Transverse colon (tissue), 4 donors: ENCODE measurements at regions not wholly inside any gene's neighbourhood (a gene's known extent, or its start where the extent isn't known, plus 50 kb on each side); places are given as distances from the start of the nearest gene placed in this dataset.

ENCODE experiments used
- DNase-seq: peaks from one replicate; pipeline ENCODE4 v3.0.0-alpha.2; 2019
- H3K27ac ChIP-seq, 4 donors: fragments of 200-600 bp; sonication (generic); 2 replicates each; pipeline ENCODE4 v1.5.1; 2016 to 2018; ENCODE audit warnings: inconsistent platforms in 4 of 4
- H3K27me3 ChIP-seq: fragments of 200-600 bp; sonication (generic); 2 replicates; pipeline ENCODE4 v1.5.1; 2017; ENCODE audit warnings: inconsistent platforms
- H3K36me3 ChIP-seq, 4 donors: fragments of 200-600 bp; sonication (generic); 2 replicates each; pipeline ENCODE4 v1.5.1; 2017 to 2019; ENCODE audit warnings: inconsistent platforms in 4 of 4
- H3K4me1 ChIP-seq, 4 donors: fragments of 200-600 bp; sonication (generic); 2 replicates each; pipeline ENCODE4 v1.5.1; 2017 to 2020; ENCODE audit warnings: inconsistent platforms in 4 of 4
- H3K4me3 ChIP-seq, 4 donors: fragments of 200-600 bp; sonication (generic); 1 replicate in 1 of 4; 2 replicates in 3 of 4; pipeline versions ENCODE4 v1.5.1 to v1.6.1; 2017 to 2019; ENCODE audit warnings: inconsistent platforms in 4 of 4
- H3K9me3 ChIP-seq, 2 donors: fragments of 200-600 bp; sonication (generic); 2 replicates each; pipeline ENCODE4 v1.5.1; 2017 to 2019; ENCODE audit warnings: inconsistent platforms in 2 of 2
- CTCF ChIP-seq, 5 experiments: fragments of 200-600 bp in 3 of 5; fragments of 450-650 bp in 2 of 5; sonication (generic) in 3 of 5; IDR thresholded peaks; 1 replicate in 2 of 5; 2 replicates in 3 of 5; pipeline ENCODE4 v1.5.1; 2016 to 2017; ENCODE audit warnings: antibody characterized with exemption in 5 of 5, inconsistent platforms in 3 of 5, mild to moderate bottlenecking in 2 of 5, moderate library complexity in 1 of 5
- EP300 ChIP-seq: sonication (generic); formaldehyde crosslinking; IDR thresholded peaks from one replicate; pipeline ENCODE4 v1.6.1; 2017; ENCODE audit warnings: antibody characterized with exemption, low read depth
- POLR2A ChIP-seq: fragments of 450-650 bp; IDR thresholded peaks from one replicate; pipeline ENCODE4 v1.6.1; 2016; ENCODE audit warnings: antibody characterized with exemption, mild to moderate bottlenecking, moderate library complexity
- POLR2AphosphoS5 ChIP-seq, 3 donors: sonication (generic); formaldehyde crosslinking; IDR thresholded peaks; one replicate each; pipeline ENCODE4 v1.6.1; 2016; ENCODE audit warnings: antibody characterized with exemption in 3 of 3
- WGBS, 2 donors: methylation state at CpG; one replicate each; pipeline ENCODE4 v1.1.5; 2018; ENCODE audit warnings: low coverage in 1 of 2; 5-methylcytosine and 5-hydroxymethylcytosine counted together
- in situ Hi-C, 4 donors: fragments of 200-750 bp; cut with MboI; loops; one replicate each; pipeline versions ENCODE4 v1.15.0 to v1.15.1; 2017; ENCODE audit warnings: low sequenced_read_pairs in 3 of 4, low pct_ligation_motif_present in 1 of 4, low pct_unique_long_range_greater_than_20kb in 1 of 4
- intact Hi-C: fragments of 100-400 bp; cut with DNase I; formaldehyde crosslinking; loops from one replicate; pipeline ENCODE4 v1.15.1; 2023; ENCODE audit warnings: low total_unique reads

- TF ChIP-seq EP300 = no peak
- peak; percentile 43 to 69 (median 57) for TF ChIP-seq CTCF (IDR thresholded peaks at IDR 0.05)
- no peak overlapping the region for H3K4me3 ChIP-seq
- H3K9me3 ChIP-seq = no peaks in the 10 kb centered on the region
- no peak for DNase-seq
- 36 to 50% methylated on average over 3 to 4 of the region's 4 CpGs for WGBS, 2 donors
- in situ Hi-C loops = loop anchor here (10.0 to 25.0 kb wide), 2 partner anchors 121 to 673 kb away; no protein-coding TSS in a partner anchor
- peaks cover 0 to 36% (median 15%) of the 10 kb centered on the region in 4 donors for H3K4me1 ChIP-seq
- H3K27me3 ChIP-seq = no peaks in the 10 kb centered on the region
- intact Hi-C loops = no loop called here
- H3K27ac ChIP-seq = peak overlapping the region in 1 of 4 donors; percentile 22
- H3K36me3 ChIP-seq = no peaks in the 10 kb centered on the region
Measured at GRCh38 chr3:182713743-182714517, 79.4 kb upstream of the ATP11B start.

GRCh38 chr3:182715006-182715405, 78.3 kb upstream of the ATP11B start:
- in situ Hi-C loops = loop anchor here (10.0 to 25.0 kb wide), 2 partner anchors 120 to 672 kb away; no protein-coding TSS in a partner anchor

GRCh38 chr3:182716114-182716688, 77.1 kb upstream of the ATP11B start:
- TF ChIP-seq POLR2A (no peak), CTCF (IDR thresholded peaks at IDR 0.05) (no peak), POLR2AphosphoS5 (IDR thresholded peaks at IDR 0.05) (no peak), EP300 (no peak)
- in situ Hi-C loops = loop anchor here (10.0 to 25.0 kb wide), 2 partner anchors 119 to 671 kb away; no protein-coding TSS in a partner anchor

More at GRCh38 chr3:182715006-182715405, 78.3 kb upstream of the ATP11B start:
- 86 to 90% methylated on average over 2 of the region's 2 CpGs for WGBS, 2 donors
- H3K27me3 ChIP-seq = no peaks in the 10 kb centered on the region
- no peak overlapping the region for H3K27ac ChIP-seq
- no peak for TF ChIP-seq POLR2A
- no peak for TF ChIP-seq CTCF (IDR thresholded peaks at IDR 0.05)
- TF ChIP-seq POLR2AphosphoS5 (IDR thresholded peaks at IDR 0.05) = no peak
- no peak for TF ChIP-seq EP300
- DNase-seq = no peak
- H3K36me3 ChIP-seq = no peaks in the 10 kb centered on the region
- intact Hi-C loops = no loop called here
- H3K4me1 ChIP-seq = peaks cover 0 to 41% (median 17%) of the 10 kb centered on the region in 4 donors
- no peak overlapping the region for H3K4me3 ChIP-seq
- no peaks in the 10 kb centered on the region for H3K9me3 ChIP-seq

GRCh38 chr3:182717216-182717615, 76.1 kb upstream of the ATP11B start:
- Histone ChIP-seq H3K27ac (peak overlapping the region; percentile 1 to 63 (median 40)), H3K4me3 (no peak overlapping the region), H3K4me1 (peaks cover 0 to 34% (median 17%) of the 10 kb centered on the region in 4 donors), H3K36me3 (no peaks in the 10 kb centered on the region), H3K27me3 (no peaks in the 10 kb centered on the region), H3K9me3 (no peaks in the 10 kb centered on the region)
- WGBS, 2 donors = 46 to 100% methylated on average over 1 to 2 of the region's 2 CpGs
- intact Hi-C loops = no loop called here
- peak; percentile 33 for DNase-seq
- in situ Hi-C loops = loop anchor here (10.0 to 25.0 kb wide), 2 partner anchors 118 to 670 kb away; no protein-coding TSS in a partner anchor
- peak in 1 of 3 donors; percentile 24 for TF ChIP-seq POLR2AphosphoS5 (IDR thresholded peaks at IDR 0.05)
- no peak for TF ChIP-seq POLR2A
- no peak for TF ChIP-seq CTCF (IDR thresholded peaks at IDR 0.05)
- TF ChIP-seq EP300 = no peak

More at GRCh38 chr3:182716114-182716688, 77.1 kb upstream of the ATP11B start:
- DNase-seq = no peak
- intact Hi-C loops = no loop called here
- Histone ChIP-seq H3K27me3 (no peaks in the 10 kb centered on the region), H3K36me3 (no peaks in the 10 kb centered on the region), H3K27ac (peak overlapping the region; percentile 1 to 63 (median 40)), H3K9me3 (no peaks in the 10 kb centered on the region), H3K4me3 (no peak overlapping the region), H3K4me1 (peaks cover 0 to 37% (median 17%) of the 10 kb centered on the region in 4 donors)
- WGBS, 2 donors = 13 to 25% methylated on average over 1 of the region's 1 CpG
